ENCODE measurements at regions not wholly inside any gene's neighbourhood (a gene's known extent, or its start where the extent isn't known, plus 50 kb on each side); places are given as distances from the start of the nearest gene placed in this dataset.

DNA sequence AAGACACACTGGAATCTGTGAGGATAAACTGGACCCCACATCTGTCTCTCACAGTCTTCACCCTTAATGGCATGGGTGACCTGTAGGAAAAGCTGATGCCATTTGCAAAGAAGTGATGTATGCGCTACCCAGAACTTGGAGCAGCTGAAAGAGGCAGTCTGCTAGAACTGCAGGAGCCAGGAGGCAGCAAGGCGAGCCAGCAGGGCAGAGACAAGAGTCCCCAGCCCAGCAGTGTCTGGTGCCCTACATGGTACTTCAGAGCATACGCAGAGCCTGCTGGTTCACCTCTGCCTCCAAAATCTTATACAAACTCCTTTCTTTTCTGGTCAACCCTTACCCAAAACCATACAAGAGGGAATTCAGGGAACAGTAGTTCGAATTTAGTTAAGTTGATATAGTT is 683.1 kb upstream of the RAB6C start:
- TF ChIP-seq, protein P1, sequence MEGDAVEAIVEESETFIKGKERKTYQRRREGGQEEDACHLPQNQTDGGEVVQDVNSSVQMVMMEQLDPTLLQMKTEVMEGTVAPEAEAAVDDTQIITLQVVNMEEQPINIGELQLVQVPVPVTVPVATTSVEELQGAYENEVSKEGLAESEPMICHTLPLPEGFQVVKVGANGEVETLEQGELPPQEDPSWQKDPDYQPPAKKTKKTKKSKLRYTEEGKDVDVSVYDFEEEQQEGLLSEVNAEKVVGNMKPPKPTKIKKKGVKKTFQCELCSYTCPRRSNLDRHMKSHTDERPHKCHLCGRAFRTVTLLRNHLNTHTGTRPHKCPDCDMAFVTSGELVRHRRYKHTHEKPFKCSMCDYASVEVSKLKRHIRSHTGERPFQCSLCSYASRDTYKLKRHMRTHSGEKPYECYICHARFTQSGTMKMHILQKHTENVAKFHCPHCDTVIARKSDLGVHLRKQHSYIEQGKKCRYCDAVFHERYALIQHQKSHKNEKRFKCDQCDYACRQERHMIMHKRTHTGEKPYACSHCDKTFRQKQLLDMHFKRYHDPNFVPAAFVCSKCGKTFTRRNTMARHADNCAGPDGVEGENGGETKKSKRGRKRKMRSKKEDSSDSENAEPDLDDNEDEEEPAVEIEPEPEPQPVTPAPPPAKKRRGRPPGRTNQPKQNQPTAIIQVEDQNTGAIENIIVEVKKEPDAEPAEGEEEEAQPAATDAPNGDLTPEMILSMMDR (IDR thresholded peaks at IDR 0.05) = no peak
- TF ChIP-seq POLR2A (IDR thresholded peaks at IDR 0.05) = no peak
- no peak for TF ChIP-seq POLR2AphosphoS5 (IDR thresholded peaks at IDR 0.05)
- no peak for TF ChIP-seq EP300 (IDR thresholded peaks at IDR 0.05)

All from gastroesophageal sphincter (tissue), 3 donors.